Mesenchymal stem cell (in vitro differentiated cells and primary cell): ENCODE measurements at regions not wholly inside any gene's neighbourhood (a gene's known extent, or its start where the extent isn't known, plus 50 kb on each side); places are given as distances from the start of the nearest gene placed in this dataset.

Experiments used
- DNase-seq: peaks from one replicate; pipeline ENCODE4 v3.0.0-alpha.2; 2013
- H2AFZ ChIP-seq: one replicate; pipeline ENCODE4 v1.6.1; 2013; ENCODE audit warnings: low read depth, mild to moderate bottlenecking, control low read depth, inconsistent platforms, low read length, moderate library complexity
- H2AK5ac ChIP-seq: 2 replicates; pipeline ENCODE4 v1.6.1; 2013; ENCODE audit warnings: low read length, moderate library complexity, mild to moderate bottlenecking, inconsistent platforms; ENCODE audit not compliant: severe bottlenecking
- H2BK120ac ChIP-seq: one replicate; pipeline ENCODE4 v1.6.1; 2013; ENCODE audit warnings: low read depth, mild to moderate bottlenecking, inconsistent platforms, low read length, moderate library complexity
- H2BK12ac ChIP-seq, 2 experiments: one replicate each; pipeline ENCODE4 v1.6.1; 2013; ENCODE audit warnings: inconsistent platforms in 2 of 2, low read length in 2 of 2, mild to moderate bottlenecking in 2 of 2, moderate library complexity in 2 of 2, control low read depth in 1 of 2
- H2BK15ac ChIP-seq: one replicate; pipeline ENCODE4 v1.6.1; 2013; ENCODE audit warnings: mild to moderate bottlenecking, low read depth, inconsistent platforms; ENCODE audit not compliant: poor library complexity, severe bottlenecking
- H2BK5ac ChIP-seq: 2 replicates; pipeline ENCODE4 v1.6.1; 2013; ENCODE audit warnings: low read depth, mild to moderate bottlenecking, low read length, control low read depth, inconsistent platforms; ENCODE audit not compliant: poor library complexity, severe bottlenecking
- H3K14ac ChIP-seq, 2 experiments: one replicate each; pipeline ENCODE4 v1.6.1; 2013; ENCODE audit warnings: inconsistent platforms in 2 of 2, low read length in 2 of 2, control low read depth in 1 of 2, mild to moderate bottlenecking in 1 of 2, moderate library complexity in 1 of 2
- H3K18ac ChIP-seq, 2 experiments: one replicate each; pipeline ENCODE4 v1.6.1; 2013; ENCODE audit warnings: inconsistent platforms in 2 of 2, low read length in 2 of 2, control low read depth in 1 of 2, low read depth in 1 of 2, mild to moderate bottlenecking in 1 of 2
- H3K23ac ChIP-seq, 2 experiments: one replicate each; pipeline ENCODE4 v1.6.1; 2013; ENCODE audit warnings: inconsistent platforms in 2 of 2, low read length in 2 of 2, mild to moderate bottlenecking in 2 of 2, moderate library complexity in 2 of 2, control low read depth in 1 of 2
- H3K27ac ChIP-seq: 2 replicates; pipeline ENCODE4 v1.5.1; 2013; ENCODE audit warnings: mild to moderate bottlenecking, moderate library complexity, low read length, control low read depth, inconsistent platforms; ENCODE audit not compliant: poor library complexity, severe bottlenecking
- H3K27me3 ChIP-seq, 2 experiments: 2 replicates each; pipeline versions ENCODE4 v1.6.1 to v1.7.0; 2013; ENCODE audit warnings: low read length in 2 of 2, mild to moderate bottlenecking in 2 of 2, moderate library complexity in 2 of 2, control low read depth in 1 of 2, inconsistent platforms in 1 of 2; ENCODE audit not compliant: control insufficient read depth in 1 of 2, insufficient read depth in 1 of 2
- H3K36me3 ChIP-seq, 2 experiments: 2 replicates each; pipeline versions ENCODE4 v1.6.1 to v1.7.0; 2013; ENCODE audit warnings: low read length in 2 of 2, control low read depth in 1 of 2, inconsistent platforms in 1 of 2, low read depth in 1 of 2, mild to moderate bottlenecking in 1 of 2; ENCODE audit not compliant: insufficient read depth in 2 of 2, control insufficient read depth in 1 of 2
- H3K4ac ChIP-seq, 2 experiments: one replicate each; pipeline ENCODE4 v1.6.1; 2013; ENCODE audit warnings: inconsistent platforms in 2 of 2, low read length in 2 of 2, mild to moderate bottlenecking in 2 of 2, moderate library complexity in 2 of 2, control low read depth in 1 of 2, low read depth in 1 of 2
- H3K4me1 ChIP-seq: 2 replicates; pipeline ENCODE4 v1.6.1; 2013; ENCODE audit warnings: low read depth, low read length, control low read depth; ENCODE audit not compliant: control insufficient read depth, insufficient read depth
- H3K4me2 ChIP-seq: 2 replicates; pipeline ENCODE4 v1.6.1; 2013; ENCODE audit warnings: low read length, mild to moderate bottlenecking, inconsistent platforms; ENCODE audit not compliant: poor library complexity, severe bottlenecking
- H3K4me3 ChIP-seq, 2 experiments: 2 replicates each; pipeline versions ENCODE4 v1.5.1 to v1.7.0; 2013; ENCODE audit warnings: low read length in 2 of 2, mild to moderate bottlenecking in 2 of 2, control low read depth in 1 of 2, low read depth in 1 of 2; ENCODE audit not compliant: insufficient read depth in 1 of 2
- H3K79me1 ChIP-seq: replicated peaks from 2 replicates; pipeline ENCODE4 v1.6.1; 2013; ENCODE audit warnings: mild to moderate bottlenecking, control low read depth, low read length, inconsistent platforms; ENCODE audit not compliant: poor library complexity, severe bottlenecking
- H3K9ac ChIP-seq: 2 replicates; pipeline ENCODE4 v1.7.0; 2013; ENCODE audit warnings: mild to moderate bottlenecking, low read length, moderate library complexity
- H3K9me3 ChIP-seq: 2 replicates; pipeline ENCODE4 v1.7.0; 2013; ENCODE audit warnings: mild to moderate bottlenecking, low read length; ENCODE audit not compliant: control insufficient read depth
- H4K8ac ChIP-seq: one replicate; pipeline ENCODE4 v1.6.1; 2013; ENCODE audit warnings: inconsistent platforms, mild to moderate bottlenecking, low read length, moderate library complexity
- H4K91ac ChIP-seq: one replicate; pipeline ENCODE4 v1.6.1; 2013; ENCODE audit warnings: mild to moderate bottlenecking, low read length, inconsistent platforms
- WGBS: methylation state at CpG from one replicate; pipeline ENCODE4 v1.1.7; 2013; ENCODE audit warnings: mixed read lengths; 5-methylcytosine and 5-hydroxymethylcytosine counted together

DNA sequence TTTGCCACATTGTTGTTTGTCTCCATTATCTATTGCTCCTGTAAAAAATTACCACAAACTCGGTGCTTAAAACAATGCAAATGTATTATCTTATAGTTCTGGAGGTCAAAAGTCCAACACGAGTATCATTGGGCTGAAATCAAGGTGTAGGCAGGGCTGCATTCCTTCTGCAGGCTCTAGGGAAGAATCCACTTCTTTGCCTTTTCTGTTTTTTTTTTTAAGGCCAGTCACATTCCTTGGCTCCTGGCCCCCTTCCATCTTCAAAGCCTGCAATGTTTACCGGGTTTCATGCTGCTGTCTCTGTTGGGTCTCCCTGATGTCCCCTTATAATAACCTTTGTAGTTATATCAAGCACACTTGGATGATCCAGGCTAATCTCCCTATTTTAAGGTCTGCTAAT is 212.7 kb downstream of the PTBP2 start:
- Histone ChIP-seq H3K36me3 (no peaks in the 10 kb centered on the region), H3K4me3 (no peak overlapping the region), H3K79me1 (no peaks in the 10 kb centered on the region), H2BK15ac (no peak overlapping the region), H3K9ac (no peak overlapping the region), H4K91ac (no peak overlapping the region), H2AFZ (no peak overlapping the region), H3K27me3 (no peaks in the 10 kb centered on the region), H3K18ac (no peak overlapping the region), H3K9me3 (no peaks in the 10 kb centered on the region), H3K14ac (no peak overlapping the region), H2BK5ac (no peak overlapping the region), H3K23ac (no peak overlapping the region), H3K4ac (no peak overlapping the region), H2BK120ac (no peak overlapping the region), H2BK12ac (no peak overlapping the region), H2AK5ac (no peak overlapping the region), H3K4me1 (no peaks in the 10 kb centered on the region), H3K27ac (no peak overlapping the region), H4K8ac (no peak overlapping the region), H3K4me2 (no peak overlapping the region)
- 84% methylated on average over 3 of the region's 3 CpGs for WGBS
- DNase-seq: no peak

DNA sequence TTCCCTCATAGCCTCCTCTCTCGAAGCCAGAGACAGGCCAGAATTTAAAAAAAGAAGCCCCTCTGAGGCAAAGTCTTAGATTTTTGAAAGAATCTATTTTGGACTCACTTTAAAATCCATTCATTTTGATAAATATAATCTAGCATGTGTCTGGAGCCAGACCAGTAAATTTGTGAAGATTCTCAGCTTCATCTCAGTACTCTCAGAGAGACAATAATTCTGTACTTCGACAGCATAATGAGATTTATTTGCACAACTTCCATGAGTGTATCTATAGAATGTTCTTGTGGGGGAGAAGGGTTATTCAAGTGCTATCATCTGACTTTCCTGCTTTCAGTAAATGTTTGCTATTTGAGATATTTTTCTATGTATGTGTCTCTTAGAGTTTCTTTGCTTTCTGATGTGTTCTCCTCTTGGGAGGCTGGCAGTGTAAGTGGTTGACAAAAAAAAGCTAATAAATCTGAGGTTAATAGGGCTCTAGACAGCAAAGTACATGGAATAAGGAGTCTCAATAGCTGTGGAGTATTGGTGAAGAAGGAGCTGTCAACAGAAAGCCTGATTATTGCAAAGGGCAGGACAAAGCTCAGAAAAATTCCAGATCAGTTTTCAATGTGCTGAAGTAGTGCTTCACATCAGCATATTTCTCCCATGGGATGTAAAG is 223.0 kb downstream of the PTBP2 start:
- H3K18ac ChIP-seq: no peak overlapping the region
- WGBS: no CpG with 5 or more reads among the region's 2 CpGs
- no peaks in the 10 kb centered on the region for H3K4me1 ChIP-seq
- H2AFZ ChIP-seq: no peak overlapping the region
- H2BK5ac ChIP-seq: no peak overlapping the region
- no peak overlapping the region for H3K4me2 ChIP-seq
- H2AK5ac ChIP-seq: no peak overlapping the region
- no peaks in the 10 kb centered on the region for H3K36me3 ChIP-seq
- H3K14ac ChIP-seq: no peak overlapping the region
- no peak overlapping the region for H3K4ac ChIP-seq
- H3K23ac ChIP-seq: no peak overlapping the region
- H3K4me3 ChIP-seq: no peak overlapping the region
- no peak overlapping the region for H4K8ac ChIP-seq
- no peaks in the 10 kb centered on the region for H3K79me1 ChIP-seq
- peak; percentile 21 for DNase-seq
- no peak overlapping the region for H2BK15ac ChIP-seq
- H3K27me3 ChIP-seq: no peaks in the 10 kb centered on the region
- no peak overlapping the region for H3K9ac ChIP-seq
- no peak overlapping the region for H3K27ac ChIP-seq
- H4K91ac ChIP-seq: no peak overlapping the region
- H3K9me3 ChIP-seq: no peaks in the 10 kb centered on the region
- no peak overlapping the region for H2BK12ac ChIP-seq
- H2BK120ac ChIP-seq: no peak overlapping the region

DNA sequence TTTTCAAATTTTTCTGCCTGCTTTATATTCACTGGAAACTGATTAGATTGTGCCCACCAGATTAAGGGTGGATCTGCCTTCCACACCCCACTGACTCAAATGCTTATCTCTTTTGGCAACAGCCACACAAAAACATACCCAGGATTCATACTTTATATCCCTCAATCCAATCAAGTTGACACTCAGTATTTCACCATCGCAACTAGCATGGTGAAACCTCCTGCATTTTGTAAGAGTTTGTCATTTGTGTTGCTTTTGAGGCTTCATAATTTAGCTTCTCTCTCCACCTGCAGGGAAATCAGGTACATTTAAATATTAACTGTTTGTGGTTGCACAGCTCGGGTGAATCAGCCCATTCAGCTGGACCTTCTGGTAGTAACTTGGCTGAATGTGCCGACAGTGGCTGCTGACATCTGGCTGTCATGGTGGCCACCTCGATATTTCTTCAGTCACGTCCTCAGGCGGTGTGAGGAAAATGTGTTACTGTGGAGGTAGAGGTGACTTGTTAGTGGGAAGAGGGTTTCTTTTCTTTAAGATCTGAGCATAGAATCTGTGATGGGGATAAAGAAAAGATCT is 224.0 kb downstream of the PTBP2 start:
- WGBS: 90% methylated on average over 5 of the region's 6 CpGs

DNA sequence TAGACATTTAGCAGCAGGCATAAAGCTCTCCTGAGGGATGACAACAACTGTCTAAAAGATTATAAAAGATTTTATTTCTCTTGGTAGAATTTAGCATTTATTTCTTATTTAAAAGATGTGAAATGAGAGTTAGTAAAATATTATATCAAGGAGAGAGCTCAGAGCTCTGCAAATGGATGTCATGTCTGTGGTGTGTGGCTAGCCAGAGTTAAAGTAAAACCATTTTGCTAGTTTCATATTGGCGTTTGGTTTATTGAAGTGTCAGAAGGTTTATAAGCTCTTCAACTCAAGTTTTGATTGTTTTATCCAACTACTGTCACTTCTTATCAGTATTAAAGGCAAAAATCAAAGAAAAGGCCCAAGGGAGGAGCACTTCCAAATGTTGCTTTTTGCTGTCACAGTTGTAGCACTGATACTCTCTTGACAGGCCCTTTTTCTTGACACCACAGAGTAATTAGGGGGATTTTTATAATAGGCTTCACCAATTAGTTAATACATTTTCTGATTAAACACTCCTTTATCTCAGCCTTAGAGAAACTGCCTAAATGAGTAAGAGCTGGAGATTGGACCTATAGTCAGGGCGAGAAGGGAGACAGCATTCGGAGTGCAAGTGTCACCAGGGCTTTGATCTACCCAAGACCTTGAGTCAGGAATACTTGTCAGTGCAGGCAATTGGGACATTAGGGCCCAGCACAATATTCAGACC is 233.9 kb downstream of the PTBP2 start:
- Histone ChIP-seq H3K36me3 (no peaks in the 10 kb centered on the region), H2BK120ac (no peak overlapping the region), H3K4ac (no peak overlapping the region), H3K79me1 (no peaks in the 10 kb centered on the region), H4K91ac (no peak overlapping the region), H3K9me3 (no peaks in the 10 kb centered on the region), H2BK5ac (no peak overlapping the region), H4K8ac (no peak overlapping the region), H3K4me1 (no peaks in the 10 kb centered on the region), H3K23ac (no peak overlapping the region), H3K4me3 (no peak overlapping the region), H3K9ac (no peak overlapping the region), H3K18ac (no peak overlapping the region), H3K27me3 (no peaks in the 10 kb centered on the region), H3K27ac (no peak overlapping the region), H2AK5ac (no peak overlapping the region), H2BK15ac (no peak overlapping the region), H3K4me2 (no peak overlapping the region), H2AFZ (no peak overlapping the region), H3K14ac (no peak overlapping the region), H2BK12ac (no peak overlapping the region)
- no peak for DNase-seq
- 92% methylated on average over 2 of the region's 3 CpGs for WGBS

More for the DNA sequence above, 224.0 kb downstream of the PTBP2 start:
- Histone ChIP-seq H3K4me3 (no peak overlapping the region), H3K4ac (no peak overlapping the region), H2BK120ac (no peak overlapping the region), H3K27me3 (no peaks in the 10 kb centered on the region), H3K23ac (no peak overlapping the region), H3K4me1 (no peaks in the 10 kb centered on the region), H2AK5ac (no peak overlapping the region), H2AFZ (no peak overlapping the region), H4K91ac (no peak overlapping the region), H3K36me3 (no peaks in the 10 kb centered on the region), H2BK5ac (no peak overlapping the region), H3K9ac (no peak overlapping the region), H2BK12ac (no peak overlapping the region), H3K14ac (no peak overlapping the region), H2BK15ac (no peak overlapping the region), H3K4me2 (no peak overlapping the region), H3K9me3 (no peaks in the 10 kb centered on the region), H3K27ac (no peak overlapping the region), H3K18ac (no peak overlapping the region), H3K79me1 (no peaks in the 10 kb centered on the region), H4K8ac (no peak overlapping the region)
- no peak for DNase-seq
